Omental fat pad (tissue), 3 donors: ENCODE measurements at regions not wholly inside any gene's neighbourhood (a gene's known extent, or its start where the extent isn't known, plus 50 kb on each side); places are given as distances from the start of the nearest gene placed in this dataset.
"Not testable (repeated sequence)": the region's sequence is repeated elsewhere in the genome, so short reads cannot be mapped to it uniquely, and the experiment has no call there.

Experiments
- ATAC-seq: fragments of 150-250 bp; one replicate; pipeline ENCODE4 v1.9.1; 2016; ENCODE audit warnings: mild to moderate bottlenecking, moderate library complexity; ENCODE audit not compliant: low FRiP score
- DNase-seq: peaks from one replicate; pipeline ENCODE4 v3.0.0-alpha.2; 2019; ENCODE audit warnings: low spot score
- CTCF ChIP-seq, 3 donors: fragments of 450-650 bp; IDR thresholded peaks; one replicate each; pipeline ENCODE4 v1.5.1; 2016 to 2017; ENCODE audit warnings: antibody characterized with exemption in 3 of 3, mild to moderate bottlenecking in 3 of 3, moderate library complexity in 2 of 3

DNA sequence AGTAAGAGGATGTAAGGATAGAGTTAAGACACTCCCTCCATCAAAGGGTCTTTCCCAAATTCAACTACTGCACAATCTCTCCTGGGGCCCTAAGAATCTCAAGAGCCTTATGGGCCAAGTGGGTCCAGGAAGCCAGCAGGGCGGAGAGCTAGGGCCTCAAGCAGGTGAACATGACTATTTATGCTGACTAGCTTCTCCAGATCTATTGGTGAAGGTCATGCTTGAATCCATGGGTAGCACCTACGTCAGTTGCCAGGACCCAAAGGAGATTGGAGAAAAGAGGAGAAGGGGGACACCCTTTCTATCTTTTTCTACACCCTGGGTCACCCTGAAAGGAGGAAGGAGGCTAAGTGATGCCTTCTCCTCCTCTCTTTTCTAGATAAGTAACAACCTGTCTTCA is 534.2 kb upstream of the MIS18BP1 start:
- ATAC-seq (no peak), DNase-seq (no peak)
- TF ChIP-seq CTCF (IDR thresholded peaks at IDR 0.05): no peak

DNA sequence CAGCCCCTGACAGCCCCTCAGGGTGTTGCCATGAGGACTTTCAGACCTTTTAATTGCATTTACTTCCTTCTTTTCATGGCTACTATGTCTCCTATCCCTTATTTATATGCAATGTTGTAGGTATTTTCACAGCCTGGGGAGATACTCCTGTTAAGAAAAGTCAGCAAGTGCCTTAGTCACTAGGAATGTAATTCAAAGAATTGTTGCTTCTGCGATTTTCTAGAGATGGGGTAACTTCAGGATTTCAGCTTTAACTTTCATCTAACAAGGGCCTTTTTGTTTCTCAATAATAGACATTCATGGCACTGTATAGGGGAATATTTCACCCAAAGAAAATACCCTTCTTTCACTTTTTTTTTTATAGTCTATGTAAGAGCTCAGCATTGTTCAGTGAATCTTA is 533.3 kb upstream of the MIS18BP1 start:
- TF ChIP-seq CTCF (IDR thresholded peaks at IDR 0.05): no peak
- DNase-seq: no peak
- no peak for ATAC-seq

- no peak for ATAC-seq
- DNase-seq: no peak
Measured at GRCh38 chr14:45785240-45785639, 532.2 kb upstream of the MIS18BP1 start.

GRCh38 chr14:45766247-45766646 is 513.2 kb upstream of the MIS18BP1 start:
- no peak for ATAC-seq
- no peak for TF ChIP-seq CTCF (IDR thresholded peaks at IDR 0.05)
- no peak for DNase-seq

More at GRCh38 chr14:45785240-45785639, 532.2 kb upstream of the MIS18BP1 start:
- TF ChIP-seq CTCF (IDR thresholded peaks at IDR 0.05): no peak

DNA sequence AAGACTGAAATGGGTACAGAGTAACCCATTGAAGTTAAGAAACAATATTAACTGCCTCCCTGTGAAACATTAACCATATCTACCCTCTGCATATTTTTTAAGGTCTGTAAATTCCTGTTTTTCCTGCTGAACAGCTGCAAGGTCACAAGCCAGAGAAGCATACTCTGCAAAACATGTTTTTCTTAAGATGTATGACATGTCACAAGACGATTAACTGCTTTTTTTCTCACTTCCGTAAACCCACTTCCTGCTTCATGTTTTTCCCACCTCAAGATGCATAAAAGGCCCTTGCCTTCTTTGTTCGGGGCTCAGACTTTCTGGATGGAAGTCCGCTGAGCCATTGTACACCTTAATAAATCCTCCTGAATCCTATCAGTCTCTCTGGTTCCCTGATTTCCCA is 504.7 kb upstream of the MIS18BP1 start:
- ATAC-seq (no peak), DNase-seq (no peak)
- no peak for TF ChIP-seq CTCF (IDR thresholded peaks at IDR 0.05)

GRCh38 chr14:45756412-45756811 is 503.4 kb upstream of the MIS18BP1 start:
- not testable (repeated sequence) for ATAC-seq, DNase-seq

- no peak for DNase-seq
- no peak for TF ChIP-seq CTCF (IDR thresholded peaks at IDR 0.05)
- ATAC-seq: no peak
Measured at GRCh38 chr14:45743884-45744283, 490.9 kb upstream of the MIS18BP1 start.

- ATAC-seq: no peak
- no peak for DNase-seq
- TF ChIP-seq CTCF (IDR thresholded peaks at IDR 0.05): no peak
Measured at GRCh38 chr14:45742187-45742586, 489.2 kb upstream of the MIS18BP1 start.
